SK-N-SH (cell line): ENCODE measurements at regions not wholly inside any gene's neighbourhood (a gene's known extent, or its start where the extent isn't known, plus 50 kb on each side); places are given as distances from the start of the nearest gene placed in this dataset.

Experiments used
- CTCF ChIA-PET: fragments of 300-600, 350-600 bp; formaldehyde crosslinking; extraction: SDS; loops from one replicate; lab custom pipeline; 2021; lab: Yijun Ruan, JAX
- POLR2A ChIA-PET: fragments of 350-600 bp; sonication (Branson Sonifier 250); formaldehyde crosslinking; extraction: SDS; loops from one replicate; lab custom pipeline; 2020; ENCODE audit warnings: antibody characterized with exemption, inconsistent platforms; lab: Yijun Ruan, JAX
- DNase-seq: peaks from one replicate; pipeline ENCODE4 v3.0.0; 2012
- H2AFZ ChIP-seq: fragments of 200-600 bp; sonication (generic); 2 replicates; pipeline ENCODE4 v1.8.1; 2016; ENCODE audit warnings: antibody characterized with exemption, mild to moderate bottlenecking, low read depth
- H3F3A ChIP-seq: fragments of 200-600 bp; sonication (generic); replicated peaks from 2 replicates; pipeline ENCODE3; 2016; ENCODE audit warnings: antibody characterized with exemption, mild to moderate bottlenecking; ENCODE audit not compliant: insufficient read depth
- H3K27ac ChIP-seq, 2 experiments: fragments of 200-500 bp in 1 of 2; fragments of 200-600 bp in 1 of 2; sonication (Bioruptor generic) in 1 of 2; sonication (generic), shearing (Covaris generic) in 1 of 2; 2 replicates each; pipeline versions ENCODE4 v1.5.1 to v1.6.1; 2014 to 2016; ENCODE audit warnings: low read depth in 2 of 2, inconsistent platforms in 1 of 2, low read length in 1 of 2, mild to moderate bottlenecking in 1 of 2, mixed read lengths in 1 of 2
- H3K27me3 ChIP-seq: fragments of 200-600 bp; sonication (generic), shearing (Covaris generic); 2 replicates; pipeline ENCODE4 v1.6.1; 2016; ENCODE audit warnings: mixed run types; ENCODE audit not compliant: insufficient read depth
- H3K36me3 ChIP-seq, 2 experiments: fragments of 200-500 bp in 1 of 2; fragments of 200-600 bp in 1 of 2; sonication (Bioruptor generic) in 1 of 2; sonication (generic) in 1 of 2; replicated peaks in 1 of 2; 2 replicates each; pipeline versions ENCODE3 to v1.5.1; 2014 to 2016; ENCODE audit warnings: low read length in 1 of 2, mild to moderate bottlenecking in 1 of 2; ENCODE audit not compliant: insufficient read depth in 2 of 2, control insufficient read depth in 1 of 2
- H3K4me1 ChIP-seq, 2 experiments: fragments of 200-500 bp in 1 of 2; fragments of 200-600 bp in 1 of 2; sonication (Bioruptor generic) in 1 of 2; sonication (generic), shearing (Covaris generic) in 1 of 2; 2 replicates each; pipeline versions ENCODE4 v1.5.1 to v1.6.1; 2014 to 2016; ENCODE audit warnings: low read depth in 1 of 2, low read length in 1 of 2, mixed run types in 1 of 2; ENCODE audit not compliant: insufficient read depth in 2 of 2, control insufficient read depth in 1 of 2
- H3K4me2 ChIP-seq: fragments of 200-600 bp; sonication (generic), shearing (Covaris generic); 2 replicates; pipeline ENCODE4 v1.6.1; 2017; ENCODE audit warnings: mixed run types
- H3K4me3 ChIP-seq, 2 experiments: fragments of 200-500 bp in 1 of 2; fragments of 200-600 bp in 1 of 2; sonication (Bioruptor generic) in 1 of 2; sonication (generic), shearing (Covaris generic) in 1 of 2; 2 replicates each; pipeline versions ENCODE4 v1.5.1 to v1.8.1; 2014 to 2016; ENCODE audit warnings: low read depth in 2 of 2, inconsistent platforms in 1 of 2, low read length in 1 of 2, mild to moderate bottlenecking in 1 of 2, mixed read lengths in 1 of 2, moderate library complexity in 1 of 2
- H3K79me2 ChIP-seq: fragments of 200-600 bp; sonication (generic); 2 replicates; pipeline ENCODE4 v1.8.1; 2017; ENCODE audit warnings: mild to moderate bottlenecking; ENCODE audit not compliant: insufficient read depth
- H3K9ac ChIP-seq: fragments of 200-600 bp; sonication (generic); 2 replicates; pipeline ENCODE4 v1.6.1; 2017; ENCODE audit warnings: mixed run types
- H3K9me2 ChIP-seq: fragments of 200-600 bp; sonication (generic); 2 replicates; pipeline ENCODE4 v1.6.1; 2017; ENCODE audit warnings: mixed run types
- H3K9me3 ChIP-seq: fragments of 200-600 bp; sonication (generic); 2 replicates; pipeline ENCODE4 v1.6.1; 2017; ENCODE audit warnings: mixed run types, mild to moderate bottlenecking, moderate library complexity
- H4K20me1 ChIP-seq: fragments of 200-600 bp; sonication (generic); 2 replicates; pipeline ENCODE4 v1.6.1; 2017; ENCODE audit warnings: mild to moderate bottlenecking, mixed run types; ENCODE audit not compliant: insufficient read depth
- CHD2 ChIP-seq: fragments of 150-350 bp; IDR thresholded peaks from 2 replicates; pipeline ENCODE4 v1.6.1; 2018; ENCODE audit warnings: low read length; ENCODE audit not compliant: partially characterized antibody
- CTCF ChIP-seq: fragments of 200-600 bp; sonication (generic); IDR thresholded peaks from 2 replicates; pipeline ENCODE4 v1.6.1; 2017; ENCODE audit warnings: antibody characterized with exemption, mild to moderate bottlenecking, moderate library complexity
- FOSL2 ChIP-seq: IDR thresholded peaks from 2 replicates; pipeline ENCODE4 v1.4.0; 2012; ENCODE audit warnings: low read depth, mild to moderate bottlenecking, moderate library complexity, borderline replicate concordance
- FOXM1 ChIP-seq: IDR thresholded peaks from 2 replicates; pipeline ENCODE4 v1.4.0; 2012; ENCODE audit warnings: low read depth, mild to moderate bottlenecking
- GABPA ChIP-seq: IDR thresholded peaks from 2 replicates; pipeline ENCODE4 v1.4.0; 2012; ENCODE audit warnings: low read depth, mild to moderate bottlenecking
- GATA2 ChIP-seq: sonication (generic); formaldehyde crosslinking; IDR thresholded peaks from 2 replicates; pipeline ENCODE4 v1.5.0; 2020; ENCODE audit warnings: mild to moderate bottlenecking, missing genetic modification reagents
- IRF3 ChIP-seq: fragments of 150-350 bp; IDR thresholded peaks from 2 replicates; pipeline ENCODE4 v1.6.1; 2016; ENCODE audit warnings: mild to moderate bottlenecking, low read depth, low read length
- MAX ChIP-seq: IDR thresholded peaks from 2 replicates; pipeline ENCODE4 v1.4.0; 2012; ENCODE audit warnings: low read depth
- NFIC ChIP-seq: IDR thresholded peaks from 2 replicates; pipeline ENCODE4 v1.4.0; 2012; ENCODE audit warnings: borderline replicate concordance
- NRF1 ChIP-seq: IDR thresholded peaks from 2 replicates; pipeline ENCODE4 v1.6.1; 2012; ENCODE audit warnings: low read depth, mild to moderate bottlenecking, low read length
- PBX3 ChIP-seq: IDR thresholded peaks from 2 replicates; pipeline ENCODE4; 2012
- POLR2AphosphoS5 ChIP-seq: IDR thresholded peaks from 2 replicates; pipeline ENCODE4 v1.6.1; 2012; ENCODE audit warnings: low read depth, low read length
- RCOR1 ChIP-seq: fragments of 150-350 bp; IDR thresholded peaks from 2 replicates; pipeline ENCODE4 v1.6.1; 2017; ENCODE audit warnings: antibody characterized with exemption, low read length
- REST ChIP-seq: IDR thresholded peaks from 2 replicates; pipeline ENCODE4 v1.6.1; 2012; ENCODE audit warnings: mild to moderate bottlenecking, low read depth, low read length, moderate library complexity
- RFX5 ChIP-seq: IDR thresholded peaks from 2 replicates; pipeline ENCODE4 v1.6.1; 2012; ENCODE audit warnings: mild to moderate bottlenecking, improper control_type of control experiment, low read length
- RXRA ChIP-seq: IDR thresholded peaks from 2 replicates; pipeline ENCODE4 v1.4.0; 2012; ENCODE audit warnings: low read depth, mild to moderate bottlenecking, borderline replicate concordance
- SIN3A ChIP-seq: IDR thresholded peaks from 2 replicates; pipeline ENCODE4 v1.6.1; 2012; ENCODE audit warnings: low read depth, mild to moderate bottlenecking, low read length, moderate library complexity, borderline replicate concordance
- SMC3 ChIP-seq: IDR thresholded peaks from 2 replicates; pipeline ENCODE4 v1.6.1; 2012; ENCODE audit warnings: low read depth, low read length, improper control_type of control experiment
- TAF1 ChIP-seq: IDR thresholded peaks from 2 replicates; pipeline ENCODE4 v1.6.1; 2012; ENCODE audit warnings: low read depth, mild to moderate bottlenecking, low read length, moderate library complexity, borderline replicate concordance
- WGBS: methylation state at CpG from one replicate; pipeline ENCODE4 v1.1.6; 2017; ENCODE audit warnings: low lambda C conversion rate; 5-methylcytosine and 5-hydroxymethylcytosine counted together

GRCh38 chr10:60718886-60719285 lies 59.4 kb upstream of the CDK1 start:
- Histone ChIP-seq H3K27ac (no peak overlapping the region), H3K27me3 (no peaks in the 10 kb centered on the region), H3K4me3 (no peak overlapping the region), H2AFZ (peak overlapping the region; percentile 54), H3K4me1 (peaks cover 0 to 10% of the 10 kb centered on the region in 2 experiments; a peak in 2 of 4 replicates), H3K79me2 (no peaks in the 10 kb centered on the region), H4K20me1 (no peaks in the 10 kb centered on the region), H3F3A (peaks cover 11% of the 10 kb centered on the region), H3K36me3 (no peaks in the 10 kb centered on the region), H3K9me3 (no peaks in the 10 kb centered on the region), H3K9me2 (no peaks in the 10 kb centered on the region), H3K9ac (no peak overlapping the region), H3K4me2 (no peak overlapping the region)
- CTCF ChIA-PET = no interaction called here
- 33% methylated on average over 1 of the region's 1 CpG for WGBS
- no peak for DNase-seq
- POLR2A ChIA-PET = no interaction called here
- TF ChIP-seq TAF1 (no peak), PBX3 (0 out of 2 replicates have a peak, but pooled peaks have one; percentile 27), SMC3 (no peak)

- H3K4me1 ChIP-seq = peaks cover 0 to 10% of the 10 kb centered on the region in 2 experiments; a peak in 2 of 4 replicates
- H4K20me1 ChIP-seq = no peaks in the 10 kb centered on the region
- CTCF ChIA-PET = interaction anchor here (0.8 kb wide), 1 partner anchor 11 kb away, joined by 3 read pairs; no protein-coding TSS in a partner anchor
- no peaks in the 10 kb centered on the region for H3K27me3 ChIP-seq
- H3K9ac ChIP-seq = no peak overlapping the region
- H2AFZ ChIP-seq = no peak overlapping the region
- no peak overlapping the region for H3K4me2 ChIP-seq
- H3K9me3 ChIP-seq = no peaks in the 10 kb centered on the region
- DNase-seq = no peak
- H3K79me2 ChIP-seq = no peaks in the 10 kb centered on the region
- POLR2A ChIA-PET = no interaction called here
- H3K27ac ChIP-seq = no peak overlapping the region
- H3K4me3 ChIP-seq = no peak overlapping the region
- H3K9me2 ChIP-seq = no peaks in the 10 kb centered on the region
- H3K36me3 ChIP-seq = no peaks in the 10 kb centered on the region
- H3F3A ChIP-seq = peaks cover 14% of the 10 kb centered on the region
- TF ChIP-seq REST (no peak), NFIC (no peak), GABPA (no peak), RFX5 (no peak), RCOR1 (no peak), NRF1 (no peak), RXRA (no peak), CHD2 (no peak), TAF1 (no peak), MAX (no peak), PBX3 (no peak), POLR2AphosphoS5 (no peak), FOSL2 (no peak), IRF3 (no peak), CTCF (no peak), FOXM1 (no peak), SIN3A (no peak), GATA2 (CRISPR knock-in tag) (no peak)
Observed at GRCh38 chr10:60717852-60718251, 60.4 kb upstream of the CDK1 start.
